Ovary (tissue), 7 donors: ENCODE measurements at regions not wholly inside any gene's neighbourhood (a gene's known extent, or its start where the extent isn't known, plus 50 kb on each side); places are given as distances from the start of the nearest gene placed in this dataset.

Experiments used
- DNase-seq, 5 donors: peaks; one replicate each; pipeline ENCODE4 v3.0.0-alpha.2; 2019 to 2020
- H3K27ac ChIP-seq, 2 donors: fragments of 200-600 bp; one replicate each; pipeline versions ENCODE4 v1.5.1 to v1.8.0; 2019 to 2022
- H3K27me3 ChIP-seq: fragments of 200-600 bp; one replicate; pipeline ENCODE4 v1.8.0; 2022
- H3K36me3 ChIP-seq: fragments of 200-600 bp; sonication (generic); one replicate; pipeline ENCODE4 v1.5.1; 2019
- H3K4me1 ChIP-seq: one replicate; pipeline ENCODE4 v1.8.1; 2013; ENCODE audit warnings: mild to moderate bottlenecking, moderate library complexity; ENCODE audit not compliant: insufficient read depth
- H3K4me3 ChIP-seq: fragments of 200-600 bp; sonication (generic); one replicate; pipeline ENCODE4 v1.5.1; 2017
- H3K9me3 ChIP-seq, 2 donors: fragments of 200-600 bp in 1 of 2; sonication (generic) in 1 of 2; one replicate each; pipeline versions ENCODE4 v1.5.1 to v1.8.1; 2013 to 2019; ENCODE audit warnings: mild to moderate bottlenecking in 1 of 2, moderate library complexity in 1 of 2
- CTCF ChIP-seq, 3 donors: fragments of 450-650 bp in 2 of 3; fragments of 200-600 bp in 1 of 3; IDR thresholded peaks; one replicate each; pipeline versions ENCODE4 v1.5.1 to v1.8.0; 2016 to 2022; ENCODE audit warnings: antibody characterized with exemption in 3 of 3, mild to moderate bottlenecking in 1 of 3
- EP300 ChIP-seq: sonication (generic); formaldehyde crosslinking; IDR thresholded peaks from one replicate; pipeline ENCODE4 v1.6.1; 2017; ENCODE audit warnings: antibody characterized with exemption
- POLR2A ChIP-seq: fragments of 450-650 bp; IDR thresholded peaks from one replicate; pipeline ENCODE4 v1.6.1; 2017; ENCODE audit warnings: antibody characterized with exemption, mild to moderate bottlenecking, moderate library complexity
- WGBS, 3 donors: extraction: QIAGEN DNeasy Blood & Tissue Kit in 1 of 3; methylation state at CpG; one replicate each; pipeline versions ENCODE4 v1.1.5 to v1.1.7; 2013 to 2017; 5-methylcytosine and 5-hydroxymethylcytosine counted together
- intact Hi-C, 4 donors: fragments of 100-400 bp; cut with DNase I; formaldehyde crosslinking; loops; one replicate each; pipeline versions ENCODE4 v1.11.0 to v1.15.1; 2022 to 2023
- donor health status: DM: no; HTN: no; CAD: no; lungs with moderate emphysema.
- donor health status: DM: no; HTN: no; CAD: no.
- donor health status: Bipolar disorder and iron deficiency.
- donor health status: DM: no; HTN: no; CAD: no.
- donor health status: DM: yes; HTN: yes; CAD: no.

- no peak for DNase-seq
Measured at GRCh38 chr3:193790086-193790990, 197.3 kb downstream of the OPA1 start.

GRCh38 chr3:193791041-193792032 is 198.3 kb downstream of the OPA1 start:
- Histone ChIP-seq H3K36me3 (no peaks in the 10 kb centered on the region), H3K4me1 (no peaks in the 10 kb centered on the region), H3K27ac (no peak overlapping the region), H3K4me3 (no peak overlapping the region), H3K27me3 (no peaks in the 10 kb centered on the region), H3K9me3 (no peaks in the 10 kb centered on the region)
- intact Hi-C loops: loop anchor here in 1 of 4 donors (5.0 kb wide), 1 partner anchor 346 kb away; the partner anchor contains the start of gene HES1
- WGBS, 3 donors: 87 to 91% (median 87%) methylated on average over 17 of the region's 17 CpGs
- TF ChIP-seq POLR2A: no peak
- no peak for TF ChIP-seq CTCF (IDR thresholded peaks at IDR 0.05)
- TF ChIP-seq EP300: no peak
- DNase-seq: no peak

More at GRCh38 chr3:193790086-193790990, 197.3 kb downstream of the OPA1 start:
- Histone ChIP-seq H3K9me3 (no peaks in the 10 kb centered on the region), H3K36me3 (no peaks in the 10 kb centered on the region), H3K4me1 (no peaks in the 10 kb centered on the region), H3K27ac (no peak overlapping the region), H3K4me3 (no peak overlapping the region), H3K27me3 (no peaks in the 10 kb centered on the region)
- WGBS, 3 donors: 84 to 97% (median 96%) methylated on average over 4 of the region's 4 CpGs
- TF ChIP-seq EP300 (no peak), POLR2A (no peak), CTCF (IDR thresholded peaks at IDR 0.05) (no peak)
- intact Hi-C loops: loop anchor here in 1 of 4 donors (5.0 kb wide), 1 partner anchor 347 kb away; the partner anchor contains the start of gene HES1

- WGBS, 3 donors: 95 to 97% (median 96%) methylated on average over 7 of the region's 7 CpGs
- no peak for DNase-seq
- TF ChIP-seq EP300: no peak
- no peak for TF ChIP-seq POLR2A
- no peak for TF ChIP-seq CTCF (IDR thresholded peaks at IDR 0.05)
- Histone ChIP-seq H3K27ac (no peak overlapping the region), H3K36me3 (no peaks in the 10 kb centered on the region), H3K4me1 (no peaks in the 10 kb centered on the region), H3K4me3 (no peak overlapping the region), H3K27me3 (no peaks in the 10 kb centered on the region), H3K9me3 (no peaks in the 10 kb centered on the region)
- intact Hi-C loops: loop anchor here in 1 of 4 donors (5.0 kb wide), 1 partner anchor 344 kb away; the partner anchor contains the start of gene HES1
Measured at GRCh38 chr3:193793123-193793522, 200.1 kb downstream of the OPA1 start.
